SK-N-SH treated with all-trans-retinoic acid at 6 μM for 48 hours (cell line): ENCODE measurements at regions not wholly inside any gene's neighbourhood (a gene's known extent, or its start where the extent isn't known, plus 50 kb on each side); places are given as distances from the start of the nearest gene placed in this dataset.

Experiments used
- CSRNP3 ChIP-seq: fragments of 250-450 bp; sonication (Bioruptor Pico); IDR thresholded peaks from 2 replicates; pipeline ENCODE4 v1.5.1; 2021; ENCODE audit warnings: mild to moderate bottlenecking, moderate library complexity
- ESRRG ChIP-seq: fragments of 250-450 bp; sonication (Bioruptor Pico); IDR thresholded peaks from 2 replicates; pipeline ENCODE4 v1.6.1; 2021; ENCODE audit warnings: mild to moderate bottlenecking
- ISL1 ChIP-seq: fragments of 250-450 bp; sonication (Bioruptor Pico); IDR thresholded peaks from 2 replicates; pipeline ENCODE4 v2.1.2; 2022; ENCODE audit warnings: mild to moderate bottlenecking, moderate library complexity
- PATZ1 ChIP-seq: fragments of 250-450 bp; sonication (Bioruptor Pico); IDR thresholded peaks from 2 replicates; pipeline ENCODE4 v1.8.0; 2020; ENCODE audit warnings: mild to moderate bottlenecking, moderate library complexity, borderline replicate concordance
- RARB ChIP-seq: fragments of 250-450 bp; sonication (Bioruptor Pico); IDR thresholded peaks from 2 replicates; pipeline ENCODE4 v1.8.0; 2021; ENCODE audit warnings: mild to moderate bottlenecking, moderate library complexity

- no peak for TF ChIP-seq RARB
- no peak for TF ChIP-seq ISL1 (CRISPR knock-in tag)
- TF ChIP-seq ESRRG (CRISPR knock-in tag), result no peak
- no peak for TF ChIP-seq PATZ1
- TF ChIP-seq CSRNP3 (CRISPR knock-in tag), result no peak
These were observed 466.5 kb upstream of the NRP1 start for GRCh38 chr10:33800986-33801385.
